ENCODE measurements at regions not wholly inside any gene's neighbourhood (a gene's known extent, or its start where the extent isn't known, plus 50 kb on each side); places are given as distances from the start of the nearest gene placed in this dataset.

DNA sequence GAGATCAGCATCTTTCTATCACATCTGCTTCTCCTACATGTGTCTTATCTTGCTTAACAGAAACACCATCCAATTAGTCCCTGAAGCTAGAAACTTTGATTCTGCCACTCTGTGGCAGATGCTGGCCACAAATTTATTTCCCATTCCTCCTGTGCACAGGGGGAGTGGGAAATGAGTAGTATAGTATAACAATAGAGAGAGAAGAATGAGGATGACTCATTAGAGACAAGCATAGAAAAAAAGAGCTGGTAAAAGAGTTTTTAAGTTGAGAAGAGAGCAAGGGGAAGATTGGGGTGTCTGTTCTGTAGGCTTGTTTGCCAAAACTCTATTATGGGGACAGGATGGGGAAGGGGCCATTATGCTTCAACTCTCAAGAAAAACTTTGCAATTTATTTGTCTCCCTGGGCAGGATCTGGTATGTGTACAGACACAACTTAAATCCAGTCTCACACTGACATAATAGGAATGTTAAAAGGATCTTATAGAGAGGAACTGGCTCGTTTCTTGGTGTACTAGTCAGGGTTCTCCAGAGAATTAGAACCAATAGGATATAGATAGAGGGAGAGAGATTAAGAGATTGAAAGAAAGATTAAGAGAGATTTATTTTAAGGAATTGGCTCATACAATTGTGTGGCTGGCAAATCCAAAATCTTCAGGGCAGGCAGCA, 142.6 kb upstream of the CPSF6 start:
- no peak for DNase-seq

DNA sequence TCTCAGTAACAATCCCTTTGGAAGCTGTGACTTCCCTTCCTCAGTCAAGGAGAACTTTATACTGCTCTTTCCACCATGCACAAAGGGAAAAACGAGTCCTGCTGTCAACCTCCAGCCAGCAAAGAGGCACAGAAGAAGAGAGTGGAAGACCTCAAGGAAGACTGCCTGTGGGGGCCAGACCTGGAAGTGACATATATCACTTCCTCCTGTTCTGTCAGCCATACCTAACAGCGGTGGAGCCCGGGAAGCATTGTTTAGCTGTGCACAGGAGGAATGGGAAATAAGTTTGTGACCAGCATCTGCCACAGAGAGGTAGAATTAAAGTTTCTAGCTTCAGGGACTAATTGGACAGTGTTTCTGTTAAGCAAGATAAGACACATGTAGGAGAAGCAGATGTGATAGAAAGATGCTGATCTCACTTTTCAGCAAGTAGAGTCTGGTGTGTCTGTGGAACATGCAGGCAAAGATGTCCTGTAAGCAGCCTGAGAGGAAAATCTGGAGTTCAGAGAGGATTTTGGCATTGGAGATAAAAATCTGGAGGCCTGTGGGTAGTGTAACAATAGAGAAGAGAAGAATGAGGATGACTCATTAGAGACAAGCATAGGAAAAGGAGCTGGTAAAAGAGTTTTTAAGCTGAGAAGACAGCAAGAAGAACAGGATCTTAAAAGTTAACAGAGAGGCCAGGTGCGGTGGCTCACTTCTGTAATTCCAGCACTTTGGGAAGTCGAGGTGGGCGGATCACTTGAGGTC, 141.6 kb upstream of the CPSF6 start:
- DNase-seq = no peak

DNA sequence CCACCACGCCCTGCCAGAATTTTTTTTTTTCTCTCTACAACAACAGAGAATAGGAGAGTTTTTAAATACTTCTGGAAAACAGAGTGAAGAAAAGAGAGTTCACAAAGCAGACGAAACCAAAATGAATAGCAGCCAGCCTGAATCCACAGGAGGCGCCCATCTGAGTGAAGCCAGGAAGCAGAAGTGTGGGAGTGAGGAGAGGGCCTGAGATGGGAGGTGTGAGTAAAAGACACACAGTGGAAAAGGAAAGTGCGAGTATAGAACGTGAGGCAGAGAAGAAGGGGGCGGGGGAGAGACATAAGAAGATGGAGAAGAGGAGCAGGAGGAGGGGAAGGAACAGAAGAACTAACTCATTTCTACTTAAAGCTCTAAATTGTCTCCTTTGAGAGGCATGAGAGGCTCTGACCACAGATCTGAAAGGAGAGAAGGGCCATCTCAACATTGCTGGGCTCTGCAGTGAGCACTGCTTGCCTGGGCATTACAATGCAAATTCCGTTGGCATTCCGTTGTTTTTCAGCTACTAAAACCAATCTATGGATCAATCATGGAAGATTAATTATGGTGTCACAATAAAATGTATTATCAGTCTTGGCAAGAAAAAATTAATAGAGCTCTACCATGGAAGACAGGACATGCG, 140.1 kb upstream of the CPSF6 start:
- DNase-seq = no peak

DNA sequence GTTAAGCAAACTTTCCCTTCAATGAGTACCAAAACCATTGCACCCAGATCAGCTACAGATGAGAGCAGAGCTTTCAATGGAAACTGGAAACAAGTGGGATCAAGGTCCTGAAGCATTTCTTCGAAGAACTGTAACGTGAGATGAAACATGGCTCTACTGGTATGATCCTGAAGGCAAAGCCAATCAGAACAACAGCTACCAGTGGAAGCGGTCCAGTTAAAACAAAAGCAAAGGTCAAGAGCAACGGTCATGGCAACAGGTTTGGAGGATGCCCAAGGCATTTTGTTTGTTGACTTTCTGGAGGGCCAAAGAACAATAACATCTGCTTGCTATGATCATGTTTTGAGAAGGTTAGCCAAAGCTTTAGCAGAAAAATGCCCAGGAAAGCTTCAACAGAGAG, 137.9 kb upstream of the CPSF6 start:
- DNase-seq = no peak

DNA sequence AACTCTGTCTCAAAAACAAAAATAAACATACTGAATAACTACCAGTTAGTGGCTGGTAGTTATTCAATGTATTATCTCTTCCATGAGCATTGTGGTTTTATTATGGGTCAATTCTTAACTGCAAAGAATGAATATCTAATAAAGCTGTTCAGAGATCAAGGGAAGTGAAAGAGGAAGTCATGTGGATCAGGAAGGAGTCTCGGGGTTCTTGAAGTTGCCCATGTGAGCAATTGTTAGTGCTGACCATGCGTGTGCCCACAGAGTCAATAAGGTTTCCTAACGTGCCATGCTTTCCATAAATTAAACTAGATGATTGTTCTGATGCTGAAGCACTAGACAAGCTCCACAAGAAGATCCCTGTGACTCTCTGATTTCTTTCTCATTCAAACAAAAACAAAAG, 136.5 kb upstream of the CPSF6 start:
- peak; percentile 85 to 88 for DNase-seq

DNA sequence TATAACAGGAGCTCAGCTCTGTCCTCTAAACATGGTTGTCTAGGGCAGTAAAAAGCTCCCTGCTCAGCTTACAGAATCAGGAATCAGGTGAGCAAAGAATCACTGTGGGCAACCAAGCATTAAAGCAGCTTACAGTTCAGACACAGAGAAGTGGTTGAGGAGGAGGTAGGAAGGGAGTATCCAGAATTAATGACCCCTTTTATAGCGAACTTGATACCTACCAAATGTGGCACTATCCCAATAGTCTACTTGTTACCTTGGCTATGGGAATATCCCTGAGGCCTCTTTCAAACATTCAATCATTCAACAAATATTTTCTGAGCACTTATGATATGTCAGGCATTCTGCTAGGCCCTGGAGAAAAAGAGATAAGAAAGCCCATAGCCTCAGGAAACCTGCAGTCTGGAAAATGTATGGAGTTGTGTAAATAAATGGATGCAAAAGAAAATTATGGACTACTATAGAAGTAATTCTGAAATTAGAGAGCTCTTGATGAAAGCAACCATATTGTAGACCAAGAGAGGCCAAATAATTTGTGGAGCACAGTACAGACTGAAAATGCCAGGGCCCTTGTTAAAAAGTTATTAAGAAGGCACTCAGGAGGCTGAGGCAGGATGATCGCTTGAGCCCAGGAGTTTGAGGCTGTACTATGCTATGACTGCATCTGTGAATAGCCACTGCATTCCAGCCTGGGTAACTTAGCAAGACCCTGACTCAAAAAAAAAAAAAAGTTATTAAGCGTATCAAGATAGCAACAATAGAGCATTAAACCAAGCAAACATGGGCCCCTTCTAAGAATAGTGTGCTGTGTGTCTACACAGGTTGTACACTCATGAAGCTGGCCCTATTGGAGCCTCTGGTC, 134.0 kb upstream of the CPSF6 start:
- no peak for DNase-seq

DNA sequence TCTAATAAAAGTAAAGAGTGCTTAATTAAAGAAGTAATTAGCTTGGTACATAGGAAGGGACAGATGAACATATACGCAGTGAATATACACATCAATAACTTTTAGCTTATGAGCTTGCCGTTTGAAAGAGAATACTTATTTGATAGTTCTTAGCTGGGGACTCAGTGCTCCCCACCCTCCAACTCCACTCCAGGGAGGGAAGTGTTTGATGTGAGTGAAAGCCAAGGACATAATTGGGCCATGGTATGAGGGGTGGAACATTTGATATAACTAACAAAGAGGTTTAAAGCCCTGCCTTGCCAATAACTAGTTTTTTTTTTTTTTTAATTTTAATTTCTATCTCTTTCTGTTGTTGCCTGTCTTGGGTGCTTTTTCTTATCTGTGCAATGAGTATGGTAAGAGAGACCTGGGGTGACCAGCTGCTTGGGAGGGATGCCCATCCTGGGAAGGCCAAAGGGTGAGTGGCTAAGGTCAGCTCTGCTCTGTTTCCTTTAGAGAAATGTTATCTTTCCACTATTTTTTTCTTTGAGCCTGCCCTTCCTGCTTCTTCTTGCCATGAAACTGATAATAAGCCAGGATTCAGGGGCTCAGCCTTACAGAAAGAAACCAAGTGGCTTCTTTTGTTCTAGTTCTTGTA, 132.8 kb upstream of the CPSF6 start:
- DNase-seq = no peak

DNA sequence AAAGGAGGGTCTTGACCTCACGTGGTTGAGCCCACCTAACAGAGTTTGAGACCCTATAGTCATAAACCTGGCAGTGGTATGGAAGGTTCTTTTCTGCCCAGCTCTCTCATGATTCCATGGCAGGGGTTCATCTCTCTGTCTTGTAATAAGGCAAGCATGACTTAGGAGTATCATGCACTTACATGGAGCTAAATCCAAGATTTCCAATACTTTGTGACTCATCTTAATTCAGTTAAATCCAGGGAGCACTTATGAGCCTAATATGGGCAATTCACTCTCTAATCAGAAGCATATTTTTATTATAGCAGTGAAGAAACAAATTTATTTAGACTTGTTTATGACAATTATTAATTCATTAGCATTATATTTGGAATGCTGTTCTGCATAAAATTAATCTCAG, 131.8 kb upstream of the CPSF6 start:
- no peak for DNase-seq

DNA sequence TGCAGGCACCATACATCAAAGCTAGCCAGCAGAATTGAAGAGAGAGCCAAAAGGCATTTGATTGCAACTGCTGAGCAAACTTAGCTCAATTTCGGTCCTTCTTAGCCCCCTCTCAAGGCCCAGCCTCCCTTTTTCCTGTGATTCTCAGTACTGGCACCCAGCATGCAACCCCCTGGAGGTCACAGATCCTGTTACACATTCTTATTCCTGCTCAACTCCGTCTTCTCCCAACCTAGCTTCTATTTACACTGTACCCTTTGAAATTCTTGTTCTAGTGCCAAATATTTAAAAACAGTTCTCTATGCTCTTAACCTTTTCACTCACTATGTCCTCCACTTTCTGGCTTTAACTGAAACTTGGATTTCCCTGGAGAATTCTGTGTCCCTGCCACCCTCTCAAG, 131.3 kb upstream of the CPSF6 start:
- DNase-seq = no peak

DNA sequence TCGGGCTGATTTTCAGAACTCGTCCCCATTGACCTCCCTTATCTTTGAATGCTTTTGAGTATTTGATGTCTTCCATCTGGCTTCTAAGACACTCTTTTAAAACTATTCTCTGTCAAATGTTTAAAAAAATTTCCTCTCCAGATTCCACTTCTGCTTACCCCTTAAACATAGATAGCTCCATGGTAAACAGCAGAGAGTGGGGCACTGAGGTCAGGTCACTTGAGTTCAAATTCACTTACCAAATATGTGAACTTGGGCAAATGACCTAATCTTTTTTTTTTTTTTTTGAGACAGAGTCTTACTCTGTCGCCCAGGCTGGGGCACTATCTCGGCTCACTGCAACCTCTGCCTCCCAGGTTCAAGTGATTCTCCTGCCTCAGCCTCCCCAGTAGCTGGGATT, 126.8 kb upstream of the CPSF6 start:
- DNase-seq = no peak

DNA sequence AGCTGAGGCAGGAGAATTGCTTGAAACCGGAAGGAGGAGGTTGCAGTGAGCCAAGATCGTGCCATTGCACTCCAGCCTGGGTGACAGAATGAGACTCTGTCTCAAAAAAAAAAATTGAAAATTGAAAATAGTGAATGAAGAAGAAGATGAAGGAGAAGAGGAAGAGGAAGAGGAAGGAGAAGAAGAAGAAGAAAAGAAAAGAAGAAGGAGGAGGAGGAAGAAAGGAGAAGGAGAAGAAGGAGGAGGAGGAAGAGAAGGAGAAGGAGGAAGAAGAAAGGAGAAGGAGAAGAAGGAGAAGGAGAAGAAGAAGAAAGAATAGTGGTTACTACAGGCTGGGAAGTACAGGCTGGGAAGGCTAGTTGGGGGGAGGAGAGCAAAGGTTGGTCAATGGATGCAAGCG, 124.3 kb upstream of the CPSF6 start:
- no peak for DNase-seq

DNA sequence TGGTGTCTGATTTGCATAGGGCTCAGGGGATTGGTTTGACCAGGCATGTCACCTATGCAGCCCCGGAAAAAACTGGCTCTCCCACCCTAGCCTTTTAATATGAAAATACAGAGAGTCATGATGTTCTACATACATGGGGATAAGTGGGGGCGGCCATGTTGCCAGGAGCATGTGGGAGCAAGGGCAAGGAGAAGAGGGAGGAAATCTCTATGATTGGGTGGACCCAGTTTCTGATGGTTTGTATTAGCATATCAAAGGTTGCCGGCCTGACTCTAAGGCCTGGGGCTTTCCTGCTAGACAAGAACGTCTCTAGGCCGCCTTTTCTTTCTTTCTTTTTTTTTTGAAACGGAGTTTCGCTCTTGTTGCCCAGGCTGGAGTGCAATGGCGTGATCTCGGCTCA, 123.4 kb upstream of the CPSF6 start:
- DNase-seq = no peak

DNA sequence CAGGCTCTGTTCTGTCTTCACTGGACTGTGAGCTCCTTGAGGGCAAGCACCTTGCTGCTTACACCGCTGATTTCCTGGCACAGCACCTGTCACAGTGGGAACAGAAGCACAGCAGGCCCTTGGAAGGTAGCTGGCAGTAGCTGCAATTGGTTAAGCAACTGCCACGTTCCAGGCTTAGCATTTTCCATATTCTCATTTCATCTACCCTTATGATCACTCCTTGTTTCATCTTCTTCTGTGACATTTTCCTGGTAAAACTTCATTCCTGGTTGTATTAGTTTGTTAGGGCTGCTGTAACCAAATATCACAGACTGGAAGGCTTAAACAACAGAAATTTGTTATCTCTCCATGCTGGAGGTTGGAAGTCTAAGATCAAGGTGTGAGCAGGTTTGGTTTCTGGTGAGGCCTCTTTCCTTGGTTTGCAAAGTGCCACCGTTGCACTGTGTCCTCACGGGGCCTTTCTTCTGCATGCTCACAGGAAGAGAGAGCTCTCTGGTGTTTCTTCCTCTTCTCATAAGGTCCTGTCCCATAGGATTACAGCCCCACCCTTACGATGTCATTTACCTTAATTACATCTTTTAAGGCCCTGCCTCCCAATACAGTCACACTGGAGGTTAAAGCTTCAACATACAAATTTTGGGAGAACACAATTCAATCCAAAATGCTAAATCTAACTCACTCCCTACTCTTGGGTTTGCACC, 121.7 kb upstream of the CPSF6 start:
- DNase-seq = no peak

DNA sequence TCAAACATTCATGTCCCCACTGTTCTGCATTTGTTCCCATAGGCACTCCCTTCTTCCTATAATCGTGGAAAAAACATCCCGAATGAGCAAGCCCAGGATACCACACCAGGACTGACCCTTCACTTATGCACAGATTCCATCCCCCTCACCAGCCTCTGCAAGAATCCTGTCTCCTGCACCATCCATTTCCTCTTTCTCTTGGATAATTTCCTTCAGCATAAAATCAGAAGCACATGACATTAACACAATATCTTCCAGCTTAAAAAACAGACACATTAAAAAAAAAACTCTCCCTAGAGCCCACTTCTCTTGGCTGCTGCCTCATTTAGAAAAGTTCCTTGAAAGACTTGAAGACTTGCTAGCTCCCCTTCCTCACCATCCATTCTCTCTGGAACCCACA, 120.9 kb upstream of the CPSF6 start:
- peak; percentile 20 to 25 for DNase-seq

DNA sequence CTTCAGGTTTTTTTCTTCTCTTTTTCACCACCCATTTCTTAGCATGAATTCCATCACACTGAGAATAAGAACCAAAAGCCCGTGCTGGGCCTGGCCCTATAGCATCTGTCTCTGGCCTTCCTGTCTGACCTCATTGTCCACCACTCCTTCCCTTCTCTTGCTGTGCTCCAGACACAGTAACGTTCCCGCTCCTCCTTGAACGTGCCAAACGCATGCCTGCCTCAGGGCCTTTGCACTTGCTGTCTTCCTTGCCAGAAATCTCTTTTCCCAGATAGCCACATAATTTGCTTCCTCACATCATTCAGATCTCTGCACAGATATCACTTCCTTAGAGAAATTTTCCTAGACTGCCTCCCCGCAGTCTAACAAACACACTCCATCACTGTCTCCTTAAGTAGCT, 119.6 kb upstream of the CPSF6 start:
- no peak for DNase-seq

DNA sequence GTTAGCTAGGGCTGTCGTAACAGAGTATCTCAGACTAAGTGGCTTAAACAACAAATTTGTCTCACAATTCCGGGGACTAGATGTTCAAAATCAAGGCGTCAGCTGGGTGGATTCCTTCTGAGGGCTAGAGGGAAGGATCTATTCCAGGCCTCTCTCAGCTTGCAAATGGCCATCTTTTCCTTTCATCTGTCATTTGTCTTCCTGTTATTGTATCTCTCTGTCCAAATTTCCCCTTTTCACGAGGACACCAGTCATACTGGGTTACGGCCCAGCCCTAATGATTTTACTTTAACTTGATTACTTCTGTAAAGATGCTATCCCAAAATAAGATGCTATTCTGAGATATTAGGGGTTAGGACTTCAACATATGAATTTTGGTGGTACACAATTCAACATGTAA, 119.0 kb upstream of the CPSF6 start:
- peak in 1 of 2 donors; percentile 15 for DNase-seq

DNA sequence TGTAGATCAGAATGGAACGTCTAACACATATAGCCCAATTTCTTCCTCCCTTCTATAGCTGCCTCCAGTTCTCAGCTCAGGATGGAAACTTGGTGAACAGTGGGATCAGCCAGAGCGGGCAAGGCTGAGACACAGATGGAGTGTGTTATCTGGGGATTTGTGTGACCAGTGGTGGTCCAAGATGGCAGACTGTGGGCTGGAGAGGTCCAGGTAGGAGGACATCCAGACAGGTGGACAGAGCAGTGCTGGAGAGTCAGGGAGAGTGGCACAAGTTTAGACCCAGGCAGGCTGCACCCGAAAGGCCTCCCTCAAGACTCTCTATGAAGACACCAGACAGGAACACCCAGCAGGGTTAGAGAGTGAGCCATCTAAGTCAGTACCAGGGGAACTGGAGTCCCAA, 116.1 kb upstream of the CPSF6 start:
- DNase-seq = no peak

DNA sequence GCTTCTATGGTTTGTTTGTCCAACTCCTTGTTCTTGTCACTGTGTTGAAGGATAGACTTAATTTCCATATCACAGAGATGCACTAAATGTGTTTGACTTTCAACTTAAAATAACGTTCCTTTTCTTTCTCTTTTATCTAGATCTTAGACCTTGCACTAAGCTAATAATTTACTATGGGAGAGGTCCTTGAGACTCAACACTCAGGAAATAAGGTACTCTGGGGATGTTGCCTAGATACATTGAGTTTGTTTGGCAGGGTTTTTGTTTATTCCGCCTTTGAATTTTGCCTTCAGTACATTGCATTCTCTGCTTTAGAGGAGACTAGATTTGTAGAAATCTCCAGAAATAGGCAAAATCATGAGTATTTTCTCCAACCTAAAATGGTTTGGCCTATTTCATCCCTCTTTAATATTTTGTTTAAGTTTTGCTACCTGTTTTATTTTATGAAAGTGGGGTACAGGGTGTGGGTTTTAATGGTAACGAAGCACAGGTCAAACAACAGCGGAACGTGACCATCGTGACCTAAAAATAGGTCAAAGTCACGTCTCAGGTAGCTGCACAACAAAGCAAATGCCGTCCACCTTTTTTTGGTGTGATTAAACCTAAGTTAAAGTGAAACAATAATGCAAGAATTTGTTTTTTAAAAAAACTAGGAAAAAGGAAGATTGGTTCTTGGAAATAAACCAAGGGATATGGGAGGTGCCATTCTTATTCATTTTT, 115.3 kb upstream of the CPSF6 start:
- DNase-seq = no peak

DNA sequence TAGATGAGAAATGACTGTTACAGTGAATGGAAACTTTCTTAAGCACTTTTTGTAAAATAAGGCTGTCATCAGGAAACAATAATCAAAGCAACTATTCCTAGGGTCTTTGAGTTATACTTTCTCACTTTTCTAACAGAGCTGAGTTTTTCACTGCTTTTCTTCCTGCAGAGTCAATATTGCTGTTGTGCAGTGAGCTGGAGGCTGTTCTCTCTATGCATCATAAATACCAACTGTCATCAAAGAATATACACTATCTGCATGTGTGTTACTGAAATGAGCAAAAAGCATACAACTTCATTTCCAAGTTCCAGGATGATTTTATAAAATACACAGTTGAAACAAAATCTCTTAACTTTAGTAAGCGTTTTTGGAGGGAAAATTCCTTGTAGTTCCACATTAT, 110.4 kb upstream of the CPSF6 start:
- no peak for DNase-seq

DNA sequence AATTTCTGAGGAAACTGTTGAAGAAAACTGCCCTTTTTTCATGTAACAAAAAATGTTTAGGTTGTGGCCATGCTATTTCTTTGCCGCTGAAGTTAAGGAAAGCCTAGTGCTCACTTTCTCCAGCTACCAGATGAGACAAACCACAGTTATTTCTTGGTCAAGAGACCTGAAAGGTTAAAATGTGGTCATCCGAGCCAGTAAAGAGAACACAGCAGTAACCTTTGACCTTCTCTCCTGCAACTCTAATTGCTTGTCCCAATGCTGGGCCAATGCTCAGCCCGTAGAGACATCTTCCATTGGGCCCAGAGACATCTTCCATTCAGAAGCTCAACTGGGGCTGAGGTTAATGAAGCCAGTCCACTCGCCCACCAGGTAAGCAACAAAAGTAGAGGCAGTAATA, 109.8 kb upstream of the CPSF6 start:
- no peak for DNase-seq

DNA sequence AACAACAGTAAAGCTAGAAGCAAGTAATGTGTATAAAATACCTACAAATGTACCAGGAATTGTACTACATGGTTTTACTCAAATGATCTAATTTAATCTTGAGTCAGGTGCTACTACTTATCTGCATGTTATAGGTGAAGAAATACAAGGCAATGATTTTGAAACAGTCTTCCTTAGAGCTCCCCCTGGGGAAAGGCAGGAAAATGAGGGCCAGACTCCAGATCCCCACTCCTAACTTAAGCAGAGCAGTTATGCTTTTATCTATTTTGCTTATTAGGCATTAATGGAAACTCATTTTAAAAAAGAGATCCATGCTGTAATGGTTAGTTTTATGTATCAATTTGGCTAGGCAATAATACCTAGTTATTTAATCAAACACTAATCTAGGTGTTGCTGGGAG, 109.3 kb upstream of the CPSF6 start:
- no peak for DNase-seq
